ENCODE measurements at regions not wholly inside any gene's neighbourhood (a gene's known extent, or its start where the extent isn't known, plus 50 kb on each side); places are given as distances from the start of the nearest gene placed in this dataset.
"Not testable (repeated sequence)": the region's sequence is repeated elsewhere in the genome, so short reads cannot be mapped to it uniquely, and the experiment has no call there.

- CTCF ChIA-PET, result no interaction called here
- H3K4me3 Mint-ChIP-seq, result no peak overlapping the region
- POLR2A ChIA-PET, result no interaction called here
- no peak for TF ChIP-seq CTCF (IDR thresholded peaks at IDR 0.05)
- peaks cover 16% of the 10 kb centered on the region for H3K9me3 Mint-ChIP-seq
- H3K4me1 Mint-ChIP-seq, result no peaks in the 10 kb centered on the region
- intact Hi-C loops (cut with micrococcal nuclease), result no loop called here
- DNase-seq, result no peak
- no peak for ATAC-seq (ENCODE audit: low read depth)
- no peak overlapping the region for H3K27ac Mint-ChIP-seq
- no peaks in the 10 kb centered on the region for H3K36me3 Mint-ChIP-seq (ENCODE audit: low read depth)
- no peaks in the 10 kb centered on the region for H3K27me3 Mint-ChIP-seq
Observed at GRCh38 chr13:90838317-90838960, 509.0 kb upstream of the MIR17HG start.

GRCh38 chr13:90839061-90839460 is 508.4 kb upstream of the MIR17HG start:
- POLR2A ChIA-PET, result no interaction called here
- Mint-ChIP-seq H3K4me3 (no peak overlapping the region), H3K27me3 (no peaks in the 10 kb centered on the region), H3K4me1 (no peaks in the 10 kb centered on the region), H3K27ac (no peak overlapping the region), H3K36me3 (ENCODE audit: low read depth) (no peaks in the 10 kb centered on the region), H3K9me3 (peaks cover 16% of the 10 kb centered on the region)
- DNase-seq (no peak), ATAC-seq (ENCODE audit: low read depth) (no peak)
- intact Hi-C loops (cut with micrococcal nuclease), result no loop called here
- no peak for TF ChIP-seq CTCF (IDR thresholded peaks at IDR 0.05)
- CTCF ChIA-PET, result no interaction called here

GRCh38 chr13:90846936-90847335 is 500.6 kb upstream of the MIR17HG start:
- ChIA-PET POLR2A (no interaction called here), CTCF (no interaction called here)
- H3K9me3 Mint-ChIP-seq, result peaks cover 8% of the 10 kb centered on the region
- H3K27me3 Mint-ChIP-seq, result no peaks in the 10 kb centered on the region
- H3K36me3 Mint-ChIP-seq (ENCODE audit: low read depth), result no peaks in the 10 kb centered on the region
- no peaks in the 10 kb centered on the region for H3K4me1 Mint-ChIP-seq
- TF ChIP-seq CTCF (IDR thresholded peaks at IDR 0.05), result no peak
- ATAC-seq (ENCODE audit: low read depth) (no peak), DNase-seq (no peak)
- intact Hi-C loops (cut with micrococcal nuclease), result no loop called here
- no peak overlapping the region for H3K27ac Mint-ChIP-seq
- H3K4me3 Mint-ChIP-seq, result no peak overlapping the region

GRCh38 chr13:90853666-90854065 is 493.8 kb upstream of the MIR17HG start:
- POLR2A ChIA-PET; H3K27ac Mint-ChIP-seq; H3K9me3 Mint-ChIP-seq; H3K27me3 Mint-ChIP-seq; H3K36me3 Mint-ChIP-seq (ENCODE audit: low read depth); ATAC-seq (ENCODE audit: low read depth); H3K4me3 Mint-ChIP-seq; CTCF ChIA-PET; H3K4me1 Mint-ChIP-seq; DNase-seq; intact Hi-C loops (cut with micrococcal nuclease): not testable (repeated sequence)

GRCh38 chr13:90857921-90858320 is 489.6 kb upstream of the MIR17HG start:
- Mint-ChIP-seq H3K9me3 (no peaks in the 10 kb centered on the region), H3K27me3 (no peaks in the 10 kb centered on the region), H3K27ac (no peak overlapping the region), H3K4me3 (no peak overlapping the region), H3K4me1 (no peaks in the 10 kb centered on the region), H3K36me3 (ENCODE audit: low read depth) (no peaks in the 10 kb centered on the region)
- CTCF ChIA-PET, result no interaction called here
- ATAC-seq (ENCODE audit: low read depth), result no peak
- POLR2A ChIA-PET, result no interaction called here
- intact Hi-C loops (cut with micrococcal nuclease), result no loop called here
- no peak for DNase-seq
- TF ChIP-seq CTCF (IDR thresholded peaks at IDR 0.05), result no peak

GRCh38 chr13:90866006-90866405 is 481.5 kb upstream of the MIR17HG start:
- H3K27ac Mint-ChIP-seq, result no peak overlapping the region
- peaks cover 2% of the 10 kb centered on the region for H3K9me3 Mint-ChIP-seq
- ChIA-PET POLR2A (no interaction called here), CTCF (no interaction called here)
- ATAC-seq (ENCODE audit: low read depth), result no peak
- H3K4me3 Mint-ChIP-seq, result no peak overlapping the region
- no peaks in the 10 kb centered on the region for H3K4me1 Mint-ChIP-seq
- H3K27me3 Mint-ChIP-seq, result no peaks in the 10 kb centered on the region
- H3K36me3 Mint-ChIP-seq (ENCODE audit: low read depth), result no peaks in the 10 kb centered on the region
- no peak for TF ChIP-seq CTCF (IDR thresholded peaks at IDR 0.05)
- intact Hi-C loops (cut with micrococcal nuclease), result no loop called here
- DNase-seq, result no peak
